ENCODE measurements at regions not wholly inside any gene's neighbourhood (a gene's known extent, or its start where the extent isn't known, plus 50 kb on each side); places are given as distances from the start of the nearest gene placed in this dataset.

- no peak overlapping the region for H3K27ac ChIP-seq (ENCODE audit: low read depth, low read length)
- ChIA-PET CTCF (interaction anchor here (1.4 to 1.7 kb wide), 4 partner anchors 7 to 1346 kb away, joined by 4 to 15 read pairs (median 10); no protein-coding TSS in a partner anchor), RAD21 (ENCODE audit: low non-redundant PET in 1 of 2, low total read pairs in 2 of 2, uncharacterized antibody in 2 of 2, unreplicated experiment in 2 of 2) (no interaction called here), POLR2A (no interaction called here)
- no peak overlapping the region for H3K9ac ChIP-seq (ENCODE audit: low read length)
- H3K9me3 ChIP-seq (ENCODE audit: control insufficient read depth in 1 of 2, insufficient read depth in 1 of 2, low read depth in 1 of 2, low read length in 2 of 2) = no peaks in the 10 kb centered on the region
- no peaks in the 10 kb centered on the region for H3K9me2 ChIP-seq (ENCODE audit: insufficient read depth)
- 0 out of 2 replicates have a peak, but pooled peaks cover 3% of the 10 kb centered on the region for H3K27me3 ChIP-seq (ENCODE audit: insufficient read depth, low read length)
- no peaks in the 10 kb centered on the region for H3K79me2 ChIP-seq (ENCODE audit: insufficient read depth, low read length)
- H3K4me1 ChIP-seq (ENCODE audit: control insufficient read depth in 1 of 2, insufficient read depth in 2 of 2, low read length in 2 of 2) = 0 out of 4 replicates have a peak, but pooled peaks cover 0 to 5% of the 10 kb centered on the region in 2 experiments
- DNase-seq (ENCODE audit: low read depth, low spot score) = no peak
- no peak for ATAC-seq
- intact Hi-C loops (cut with micrococcal nuclease) = loop anchor here (5.0 kb wide), 2 partner anchors 1083 to 1738 kb away; no protein-coding TSS in a partner anchor
- H4K20me1 ChIP-seq (ENCODE audit: insufficient read depth) = no peaks in the 10 kb centered on the region
- TF ChIP-seq YY1 (IDR thresholded peaks at IDR 0.05; ENCODE audit: extremely low read depth, insufficient replicate concordance, low read depth, low read length) (no peak), CEBPB (IDR thresholded peaks at IDR 0.05; ENCODE audit: low read depth) (no peak), EZH2phosphoT487 (IDR thresholded peaks at IDR 0.05; ENCODE audit: borderline replicate concordance) (no peak), JUND (IDR thresholded peaks at IDR 0.05) (no peak), POLR2A (IDR thresholded peaks at IDR 0.05; ENCODE audit: borderline replicate concordance, extremely low read depth, insufficient read depth, insufficient read length) (no peak), RAD21 (IDR thresholded peaks at IDR 0.05; ENCODE audit: low read depth) (no peak), SP1 (IDR thresholded peaks at IDR 0.05; ENCODE audit: low read depth) (no peak), ELF1 (IDR thresholded peaks at IDR 0.05; ENCODE audit: borderline replicate concordance, low read depth) (no peak), EGR1 (IDR thresholded peaks at IDR 0.05; ENCODE audit: low read depth) (no peak), ZBTB33 (IDR thresholded peaks at IDR 0.05; ENCODE audit: extremely low read depth, insufficient replicate concordance, low read length) (no peak), CTCF (IDR thresholded peaks at IDR 0.05 in 2 of 3, conservative IDR thresholded peaks at IDR 0.05 in 1 of 3; ENCODE audit: borderline replicate concordance in 1 of 3, insufficient read depth in 1 of 3, low read depth in 2 of 3, low read length in 2 of 3) (no peak), POLR2AphosphoS5 (IDR thresholded peaks at IDR 0.05; ENCODE audit: low read depth, low read length) (no peak), ZNF274 (IDR thresholded peaks at IDR 0.05; ENCODE audit: low read depth, low read length) (no peak), SIN3A (IDR thresholded peaks at IDR 0.05; ENCODE audit: low read depth) (no peak), SRF (IDR thresholded peaks at IDR 0.05; ENCODE audit: low read depth) (no peak), EZH2 (IDR thresholded peaks at IDR 0.05) (no peak), ZFX (IDR thresholded peaks at IDR 0.05) (no peak)
- TF ChIP-seq, protein P1, sequence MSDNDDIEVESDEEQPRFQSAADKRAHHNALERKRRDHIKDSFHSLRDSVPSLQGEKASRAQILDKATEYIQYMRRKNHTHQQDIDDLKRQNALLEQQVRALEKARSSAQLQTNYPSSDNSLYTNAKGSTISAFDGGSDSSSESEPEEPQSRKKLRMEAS (IDR thresholded peaks at IDR 0.05) = no peak
- TF ChIP-seq, protein P2, sequence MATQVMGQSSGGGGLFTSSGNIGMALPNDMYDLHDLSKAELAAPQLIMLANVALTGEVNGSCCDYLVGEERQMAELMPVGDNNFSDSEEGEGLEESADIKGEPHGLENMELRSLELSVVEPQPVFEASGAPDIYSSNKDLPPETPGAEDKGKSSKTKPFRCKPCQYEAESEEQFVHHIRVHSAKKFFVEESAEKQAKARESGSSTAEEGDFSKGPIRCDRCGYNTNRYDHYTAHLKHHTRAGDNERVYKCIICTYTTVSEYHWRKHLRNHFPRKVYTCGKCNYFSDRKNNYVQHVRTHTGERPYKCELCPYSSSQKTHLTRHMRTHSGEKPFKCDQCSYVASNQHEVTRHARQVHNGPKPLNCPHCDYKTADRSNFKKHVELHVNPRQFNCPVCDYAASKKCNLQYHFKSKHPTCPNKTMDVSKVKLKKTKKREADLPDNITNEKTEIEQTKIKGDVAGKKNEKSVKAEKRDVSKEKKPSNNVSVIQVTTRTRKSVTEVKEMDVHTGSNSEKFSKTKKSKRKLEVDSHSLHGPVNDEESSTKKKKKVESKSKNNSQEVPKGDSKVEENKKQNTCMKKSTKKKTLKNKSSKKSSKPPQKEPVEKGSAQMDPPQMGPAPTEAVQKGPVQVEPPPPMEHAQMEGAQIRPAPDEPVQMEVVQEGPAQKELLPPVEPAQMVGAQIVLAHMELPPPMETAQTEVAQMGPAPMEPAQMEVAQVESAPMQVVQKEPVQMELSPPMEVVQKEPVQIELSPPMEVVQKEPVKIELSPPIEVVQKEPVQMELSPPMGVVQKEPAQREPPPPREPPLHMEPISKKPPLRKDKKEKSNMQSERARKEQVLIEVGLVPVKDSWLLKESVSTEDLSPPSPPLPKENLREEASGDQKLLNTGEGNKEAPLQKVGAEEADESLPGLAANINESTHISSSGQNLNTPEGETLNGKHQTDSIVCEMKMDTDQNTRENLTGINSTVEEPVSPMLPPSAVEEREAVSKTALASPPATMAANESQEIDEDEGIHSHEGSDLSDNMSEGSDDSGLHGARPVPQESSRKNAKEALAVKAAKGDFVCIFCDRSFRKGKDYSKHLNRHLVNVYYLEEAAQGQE (IDR thresholded peaks at IDR 0.05; ENCODE audit: low read depth) = no peak
- TF ChIP-seq, protein P3, sequence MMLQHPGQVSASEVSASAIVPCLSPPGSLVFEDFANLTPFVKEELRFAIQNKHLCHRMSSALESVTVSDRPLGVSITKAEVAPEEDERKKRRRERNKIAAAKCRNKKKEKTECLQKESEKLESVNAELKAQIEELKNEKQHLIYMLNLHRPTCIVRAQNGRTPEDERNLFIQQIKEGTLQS (IDR thresholded peaks at IDR 0.05) = no peak
- H3K4me3 ChIP-seq (replicated peaks in 1 of 2; ENCODE audit: low read depth in 1 of 2, low read length in 2 of 2) = no peak overlapping the region
- no TSS peak for BruUV-seq (replicated peaks)
- H2AFZ ChIP-seq (ENCODE audit: low read depth, low read length, poor library complexity, severe bottlenecking) = no peak overlapping the region
- H3K4me2 ChIP-seq (ENCODE audit: low read length) = no peak overlapping the region
- H3K36me3 ChIP-seq (ENCODE audit: control insufficient read depth in 1 of 2, insufficient read depth in 2 of 2, low read length in 2 of 2) = no peaks in the 10 kb centered on the region
Measured at GRCh38 chr9:14434971-14435718, 121.2 kb upstream of the NFIB start.

All from HCT116 (cell line).